Activated CD8-positive, alpha-beta T cell treated with anti-CD3 and anti-CD28 coated beads for 36 hours (primary cell): ENCODE measurements at regions not wholly inside any gene's neighbourhood (a gene's known extent, or its start where the extent isn't known, plus 50 kb on each side); places are given as distances from the start of the nearest gene placed in this dataset.
"Not testable (repeated sequence)": the region's sequence is repeated elsewhere in the genome, so short reads cannot be mapped to it uniquely, and the experiment has no call there.

Source experiments
- ATAC-seq: fragments of 200-7000 bp; cut with Tn5 transposase; one replicate; pipeline ENCODE4 v1.10.0; 2021; ENCODE audit warnings: mild to moderate bottlenecking, moderate library complexity
- CTCF ChIA-PET: fragments of 350-600 bp; sonication (Branson Sonifier 250); formaldehyde crosslinking; loops from one replicate; lab custom pipeline; 2021; ENCODE audit warnings: antibody characterized with exemption; lab: Charles Lee
- POLR2A ChIA-PET: fragments of 350-600 bp; sonication (Branson Sonifier 250); formaldehyde crosslinking; loops from one replicate; lab custom pipeline; 2021; ENCODE audit warnings: antibody characterized with exemption; lab: Charles Lee
- DNase-seq: peaks from one replicate; pipeline ENCODE4 v3.0.0-alpha.2; 2020
- H3K27ac Mint-ChIP-seq: one replicate; pipeline ENCODE4 v1.8.0; 2021; ENCODE audit warnings: mild to moderate bottlenecking, mixed read lengths
- H3K27me3 Mint-ChIP-seq: one replicate; pipeline ENCODE4 v1.8.0; 2021; ENCODE audit warnings: mixed read lengths
- H3K36me3 Mint-ChIP-seq: one replicate; pipeline ENCODE4 v1.8.0; 2021; ENCODE audit warnings: low read depth, mixed read lengths
- H3K4me1 Mint-ChIP-seq: one replicate; pipeline ENCODE4 v1.8.0; 2021; ENCODE audit warnings: low read depth, mixed read lengths
- H3K4me3 Mint-ChIP-seq: one replicate; pipeline ENCODE4 v1.8.0; 2021; ENCODE audit warnings: mild to moderate bottlenecking, moderate library complexity, mixed read lengths
- H3K9me3 Mint-ChIP-seq: one replicate; pipeline ENCODE4 v1.8.0; 2021; ENCODE audit warnings: mixed read lengths
- CTCF ChIP-seq: fragments of 200-600 bp; IDR thresholded peaks from one replicate; pipeline ENCODE4 v1.8.0; 2022; ENCODE audit warnings: antibody characterized with exemption, mild to moderate bottlenecking
- intact Hi-C: fragments of 100-400 bp; cut with micrococcal nuclease; formaldehyde crosslinking; loops from one replicate; pipeline ENCODE4 v1.10.0; 2022

DNA sequence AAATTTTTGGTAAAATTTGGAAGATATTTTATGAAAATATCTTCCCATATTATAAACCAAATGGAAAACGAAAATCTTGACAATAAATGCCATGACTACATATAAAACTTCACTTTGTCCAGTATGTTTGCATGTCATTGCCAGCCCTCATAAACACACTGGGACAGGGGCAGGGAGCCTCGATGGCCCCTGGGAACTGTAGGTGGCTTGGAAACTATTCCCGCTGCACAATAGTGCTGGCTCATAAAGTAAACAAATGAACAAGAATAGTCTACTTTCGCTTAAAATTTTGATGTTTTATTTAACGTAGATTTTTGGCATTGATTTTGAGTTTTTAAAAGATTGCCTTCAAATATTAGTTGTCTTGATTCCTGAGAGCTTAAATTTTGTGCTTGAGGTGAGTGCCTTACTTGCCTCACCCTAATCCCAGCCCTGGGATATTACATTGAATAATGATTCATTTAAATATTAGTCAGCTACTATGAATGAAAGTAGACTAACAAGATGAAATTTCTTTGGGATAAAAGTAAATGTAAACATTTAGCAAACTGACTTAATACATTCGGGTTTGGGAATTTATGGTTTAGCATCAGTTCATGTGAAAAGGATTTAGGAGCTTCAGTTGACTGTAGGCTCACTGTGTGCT is 74.0 kb upstream of the PKP2 start:
- H3K36me3 Mint-ChIP-seq: no peaks in the 10 kb centered on the region
- POLR2A ChIA-PET: no interaction called here
- no peak for TF ChIP-seq CTCF
- no peak for DNase-seq
- no peak overlapping the region for H3K27ac Mint-ChIP-seq
- no peaks in the 10 kb centered on the region for H3K4me1 Mint-ChIP-seq
- ATAC-seq: no peak
- no peaks in the 10 kb centered on the region for H3K27me3 Mint-ChIP-seq
- CTCF ChIA-PET: no interaction called here
- no peaks in the 10 kb centered on the region for H3K9me3 Mint-ChIP-seq
- intact Hi-C loops: no loop called here
- H3K4me3 Mint-ChIP-seq: no peak overlapping the region

DNA sequence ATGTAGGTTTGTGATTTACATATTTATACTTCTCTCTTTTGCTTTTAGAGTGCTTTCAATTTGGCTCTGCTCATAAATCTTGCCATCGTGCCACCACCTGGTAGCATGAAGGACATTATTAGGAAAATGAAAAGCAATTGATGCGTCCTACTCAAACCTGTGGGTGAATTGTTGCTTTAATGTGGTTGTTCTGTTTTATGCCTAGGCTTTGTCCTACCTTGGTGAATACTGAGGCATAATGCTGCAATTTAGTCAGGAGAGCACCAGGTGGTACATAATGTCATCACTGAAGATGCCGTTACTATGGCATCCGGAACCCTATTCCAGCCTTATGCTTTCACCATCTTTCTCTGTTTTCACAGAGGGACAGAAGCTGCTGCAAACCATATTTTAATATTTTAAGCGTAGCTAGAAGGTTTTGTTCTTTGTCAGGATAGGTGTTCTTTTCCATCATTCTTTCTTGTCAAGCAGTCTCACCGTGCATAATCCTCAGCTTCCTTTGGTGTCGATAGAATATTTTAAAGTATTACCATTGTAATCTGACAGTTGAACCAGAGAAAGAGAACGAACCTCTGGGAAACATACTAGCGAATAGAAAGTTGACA is 68.5 kb upstream of the PKP2 start:
- H3K27ac Mint-ChIP-seq: no peak overlapping the region
- intact Hi-C loops: no loop called here
- ATAC-seq: no peak

DNA sequence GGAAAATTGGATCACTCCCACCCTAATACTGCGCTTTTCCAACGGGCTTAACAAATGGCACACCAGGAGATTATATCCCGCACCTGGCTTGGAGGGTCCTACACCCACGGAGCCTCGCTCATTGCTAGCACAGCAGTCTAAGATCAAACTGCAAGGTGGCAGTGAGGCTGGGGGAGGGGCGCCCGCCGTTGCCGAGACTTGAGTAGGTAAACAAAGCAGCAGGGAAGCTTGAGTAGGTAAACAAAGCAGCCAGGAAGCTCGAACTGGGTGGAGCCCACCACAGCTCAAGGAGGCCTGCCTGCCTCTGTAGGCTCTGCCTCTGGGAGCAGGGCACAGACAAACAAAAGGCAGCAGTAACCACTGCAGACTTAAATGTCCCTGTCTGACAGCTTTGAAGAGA is 59.8 kb upstream of the PKP2 start:
- CTCF ChIA-PET, H3K4me3 Mint-ChIP-seq, H3K36me3 Mint-ChIP-seq, POLR2A ChIA-PET, H3K9me3 Mint-ChIP-seq, intact Hi-C loops, DNase-seq, ATAC-seq, H3K4me1 Mint-ChIP-seq, H3K27ac Mint-ChIP-seq, H3K27me3 Mint-ChIP-seq: not testable (repeated sequence)

More for the DNA sequence above, 68.5 kb upstream of the PKP2 start:
- CTCF ChIA-PET: no interaction called here
- H3K4me1 Mint-ChIP-seq: no peaks in the 10 kb centered on the region
- POLR2A ChIA-PET: no interaction called here
- DNase-seq: no peak
- TF ChIP-seq CTCF: no peak
- H3K4me3 Mint-ChIP-seq: no peak overlapping the region
- H3K36me3 Mint-ChIP-seq: no peaks in the 10 kb centered on the region
- H3K27me3 Mint-ChIP-seq: no peaks in the 10 kb centered on the region
- no peaks in the 10 kb centered on the region for H3K9me3 Mint-ChIP-seq

- CTCF ChIA-PET: no interaction called here
- no peaks in the 10 kb centered on the region for H3K4me1 Mint-ChIP-seq
- intact Hi-C loops: no loop called here
Observed at GRCh38 chr12:32952681-32953080, 56.1 kb upstream of the PKP2 start.

GRCh38 chr12:32949815-32950214 is 53.2 kb upstream of the PKP2 start:
- no peaks in the 10 kb centered on the region for H3K4me1 Mint-ChIP-seq
- intact Hi-C loops: no loop called here
- peaks cover 5% of the 10 kb centered on the region for H3K27me3 Mint-ChIP-seq
- H3K9me3 Mint-ChIP-seq: no peaks in the 10 kb centered on the region
- CTCF ChIA-PET: interaction anchor here (1.8 kb wide), 1 partner anchor 22 kb away, joined by 3 read pairs; no protein-coding TSS in a partner anchor
- TF ChIP-seq CTCF: no peak
- ATAC-seq (no peak), DNase-seq (no peak)
- H3K36me3 Mint-ChIP-seq: no peaks in the 10 kb centered on the region
- POLR2A ChIA-PET: no interaction called here
- H3K4me3 Mint-ChIP-seq: no peak overlapping the region
- no peak overlapping the region for H3K27ac Mint-ChIP-seq

More at GRCh38 chr12:32952681-32953080, 56.1 kb upstream of the PKP2 start:
- no peak overlapping the region for H3K27ac Mint-ChIP-seq
- POLR2A ChIA-PET: no interaction called here
- no peaks in the 10 kb centered on the region for H3K9me3 Mint-ChIP-seq
- TF ChIP-seq CTCF: no peak
- H3K36me3 Mint-ChIP-seq: no peaks in the 10 kb centered on the region
- no peak overlapping the region for H3K4me3 Mint-ChIP-seq
- ATAC-seq (no peak), DNase-seq (no peak)
- peaks cover 5% of the 10 kb centered on the region for H3K27me3 Mint-ChIP-seq
